ENCODE measurements at regions not wholly inside any gene's neighbourhood (a gene's known extent, or its start where the extent isn't known, plus 50 kb on each side); places are given as distances from the start of the nearest gene placed in this dataset.

- no peak for DNase-seq (ENCODE audit: low read depth in 1 of 2, low spot score in 1 of 2)
- CTCF ChIA-PET: no interaction called here
- Histone ChIP-seq H3K27ac (no peak overlapping the region), H3K4me2 (no peak overlapping the region), H3K9me3 (no peaks in the 10 kb centered on the region), H3K4me1 (no peaks in the 10 kb centered on the region), H3K4me3 (no peak overlapping the region)
- WGBS (ENCODE audit: missing lambda C conversion rate): 75% methylated on average over 5 of the region's 5 CpGs
- no peak for ATAC-seq
- no peak for TF ChIP-seq CHD4 (IDR thresholded peaks at IDR 0.05; ENCODE audit: borderline replicate concordance)
- no peak for TF ChIP-seq MAX (IDR thresholded peaks at IDR 0.05)
- TF ChIP-seq TP53 (CRISPR knock-in tag; IDR thresholded peaks at IDR 0.05): no peak
- TF ChIP-seq CEBPB (IDR thresholded peaks at IDR 0.05): no peak
- no peak for TF ChIP-seq PBX3 (IDR thresholded peaks at IDR 0.05)
- TF ChIP-seq RFX5 (IDR thresholded peaks at IDR 0.05): no peak
- no peak for TF ChIP-seq ZC3H11A (IDR thresholded peaks at IDR 0.05)
- no peak for TF ChIP-seq FOSB (CRISPR knock-in tag; IDR thresholded peaks at IDR 0.05)
- TF ChIP-seq RAD21 (conservative IDR thresholded peaks at IDR 0.05 in 1 of 2, IDR thresholded peaks at IDR 0.05 in 1 of 2): no peak
- no peak for TF ChIP-seq ESRRA (IDR thresholded peaks at IDR 0.05; ENCODE audit: borderline replicate concordance, low read length)
- no peak for TF ChIP-seq REST (IDR thresholded peaks at IDR 0.05)
- no peak for TF ChIP-seq ELK1 (IDR thresholded peaks at IDR 0.05; ENCODE audit: low read depth, low read length)
- TF ChIP-seq JUNB (IDR thresholded peaks at IDR 0.05): no peak
- TF ChIP-seq EHMT2 (IDR thresholded peaks at IDR 0.05; ENCODE audit: low read depth): no peak
- no peak for TF ChIP-seq CTCF (IDR thresholded peaks at IDR 0.05)
- no peak for TF ChIP-seq E2F6 (IDR thresholded peaks at IDR 0.05; ENCODE audit: borderline replicate concordance, low read depth)
- no peak for TF ChIP-seq MAFK (IDR thresholded peaks at IDR 0.05; ENCODE audit: partially characterized antibody)
- POLR2A ChIA-PET: no interaction called here
- no peak for FAIRE-seq
Observed at GRCh38 chr4:188695261-188695660, 556.0 kb downstream of the TRIML1 start.

GRCh38 chr4:188697243-188697642 is 558.0 kb downstream of the TRIML1 start:
- DNase-seq (ENCODE audit: low read depth in 1 of 2, low spot score in 1 of 2): no peak
- Histone ChIP-seq H3K4me2 (no peak overlapping the region), H3K27ac (no peak overlapping the region), H3K9me3 (no peaks in the 10 kb centered on the region), H3K4me1 (no peaks in the 10 kb centered on the region), H3K4me3 (no peak overlapping the region)
- ChIA-PET POLR2A (no interaction called here), CTCF (no interaction called here)
- no peak for ATAC-seq
- no peak for FAIRE-seq
- WGBS (ENCODE audit: missing lambda C conversion rate): 67% methylated on average over 1 of the region's 1 CpG
- TF ChIP-seq HOXB13 (CRISPR knock-in tag; IDR thresholded peaks at IDR 0.05; ENCODE audit: low read depth): no peak
- TF ChIP-seq ATOH8 (CRISPR knock-in tag; IDR thresholded peaks at IDR 0.05; ENCODE audit: low read depth): no peak
- no peak for TF ChIP-seq POLR2AphosphoS2 (conservative IDR thresholded peaks at IDR 0.05; ENCODE audit: low read length)
- TF ChIP-seq HOXA7 (CRISPR knock-in tag; IDR thresholded peaks at IDR 0.05): no peak
- TF ChIP-seq EHMT2 (IDR thresholded peaks at IDR 0.05; ENCODE audit: low read depth): no peak
- TF ChIP-seq ZFP36 (IDR thresholded peaks at IDR 0.05; ENCODE audit: borderline replicate concordance, partially characterized antibody): no peak
- no peak for TF ChIP-seq MYC (IDR thresholded peaks at IDR 0.05; ENCODE audit: borderline replicate concordance, low read length)
- no peak for TF ChIP-seq E2F6 (IDR thresholded peaks at IDR 0.05; ENCODE audit: borderline replicate concordance, low read depth)
- TF ChIP-seq NR3C1 (IDR thresholded peaks at IDR 0.05): no peak
- TF ChIP-seq POLR2A (IDR thresholded peaks at IDR 0.05; ENCODE audit: low read length): no peak
- TF ChIP-seq TP53 (CRISPR knock-in tag; IDR thresholded peaks at IDR 0.05): no peak
- no peak for TF ChIP-seq CTCF (IDR thresholded peaks at IDR 0.05)

Data from A549 (cell line).